HCT116 (cell line): ENCODE measurements at regions not wholly inside any gene's neighbourhood (a gene's known extent, or its start where the extent isn't known, plus 50 kb on each side); places are given as distances from the start of the nearest gene placed in this dataset.

Experiments used
- ATAC-seq: fragments of 200-7000 bp; cut with Tn5 transposase; 2 replicates; pipeline ENCODE4 v1.9.1; 2020; ENCODE audit warnings: mild to moderate bottlenecking, moderate library complexity
- BruUV-seq: library from RNA; stranded (reverse); fragments of 400-500 nt; replicated peaks from 2 replicates; lab custom pipeline; 2021; lab: Mats Ljungman, UMichigan
- CTCF ChIA-PET: fragments of 300-600 bp; sonication (Branson Sonifier 250); formaldehyde crosslinking; loops from one replicate; lab custom pipeline; 2021; ENCODE audit warnings: antibody characterized with exemption; lab: Charles Lee
- POLR2A ChIA-PET: fragments of 300-600, 350-600 bp; sonication (Branson Sonifier 250); formaldehyde crosslinking; loops from one replicate; lab custom pipeline; 2021; ENCODE audit warnings: antibody characterized with exemption; lab: Charles Lee
- RAD21 ChIA-PET, 2 experiments: fragments of 300-600 bp; sonication (Branson Sonifier 250); formaldehyde crosslinking; loops; one replicate each; lab custom pipeline; 2023; ENCODE audit warnings: low total read pairs in 2 of 2; ENCODE audit not compliant: uncharacterized antibody in 2 of 2, unreplicated experiment in 2 of 2, low non-redundant PET in 1 of 2; lab: Charles Lee
- DNase-seq: peaks from one replicate; pipeline ENCODE4 v3.0.0-alpha.2; 2010; ENCODE audit warnings: low read depth, low spot score
- H2AFZ ChIP-seq: fragments of 200-600 bp; shearing (Covaris generic), sonication (generic); 2 replicates; pipeline ENCODE4 v1.6.1; 2017; ENCODE audit warnings: low read depth, mixed run types, mixed read lengths, antibody characterized with exemption, low read length; ENCODE audit not compliant: poor library complexity, severe bottlenecking
- H3K27ac ChIP-seq: 2 replicates; pipeline ENCODE4 v1.5.1; 2012; ENCODE audit warnings: low read depth, low read length
- H3K27me3 ChIP-seq: fragments of 200-600 bp; sonication (generic); 2 replicates; pipeline ENCODE4 v1.6.1; 2016; ENCODE audit warnings: mixed run types, low read length, mixed read lengths; ENCODE audit not compliant: insufficient read depth
- H3K36me3 ChIP-seq, 2 experiments: fragments of 200-500 bp in 1 of 2; fragments of 200-600 bp in 1 of 2; sonication (Bioruptor generic) in 1 of 2; sonication (generic) in 1 of 2; 2 replicates each; pipeline versions ENCODE4 v1.5.1 to v1.6.1; 2014 to 2016; ENCODE audit warnings: low read length in 2 of 2, inconsistent platforms in 1 of 2, mixed read lengths in 1 of 2, mixed run types in 1 of 2; ENCODE audit not compliant: insufficient read depth in 2 of 2, control insufficient read depth in 1 of 2
- H3K4me1 ChIP-seq, 2 experiments: fragments of 200-600 bp in 1 of 2; sonication (generic) in 1 of 2; 2 replicates each; pipeline versions ENCODE4 v1.5.1 to v1.6.1; 2012 to 2017; ENCODE audit warnings: low read length in 2 of 2, inconsistent platforms in 1 of 2, mild to moderate bottlenecking in 1 of 2, mixed read lengths in 1 of 2, mixed run types in 1 of 2, moderate library complexity in 1 of 2; ENCODE audit not compliant: insufficient read depth in 2 of 2, control insufficient read depth in 1 of 2
- H3K4me2 ChIP-seq: fragments of 200-600 bp; sonication (generic); 2 replicates; pipeline ENCODE4 v1.6.1; 2017; ENCODE audit warnings: mixed run types, low read length, mixed read lengths
- H3K4me3 ChIP-seq, 2 experiments: fragments of 200-600 bp in 1 of 2; sonication (generic) in 1 of 2; replicated peaks in 1 of 2; 2 replicates each; pipeline ENCODE4 v1.5.1; 2011 to 2016; ENCODE audit warnings: low read length in 2 of 2, control low read depth in 1 of 2, low read depth in 1 of 2, mild to moderate bottlenecking in 1 of 2, mixed read lengths in 1 of 2, mixed run types in 1 of 2
- H3K79me2 ChIP-seq: fragments of 200-600 bp; sonication (generic); 2 replicates; pipeline ENCODE4 v1.6.1; 2017; ENCODE audit warnings: mild to moderate bottlenecking, mixed run types, low read length, moderate library complexity, mixed read lengths; ENCODE audit not compliant: insufficient read depth
- H3K9ac ChIP-seq: fragments of 200-600 bp; sonication (generic); 2 replicates; pipeline ENCODE4 v1.6.1; 2016; ENCODE audit warnings: low read length, mixed read lengths
- H3K9me2 ChIP-seq: fragments of 200-600 bp; sonication (generic), shearing (Covaris generic); 2 replicates; pipeline ENCODE4 v1.6.1; 2017; ENCODE audit warnings: mixed run types, mild to moderate bottlenecking, moderate library complexity; ENCODE audit not compliant: insufficient read depth
- H3K9me3 ChIP-seq, 2 experiments: fragments of 200-500 bp in 1 of 2; fragments of 200-600 bp in 1 of 2; sonication (Bioruptor generic) in 1 of 2; sonication (generic) in 1 of 2; 2 replicates each; pipeline ENCODE4 v1.6.1; 2014 to 2017; ENCODE audit warnings: low read length in 2 of 2, mixed read lengths in 2 of 2, inconsistent platforms in 1 of 2, low read depth in 1 of 2, mild to moderate bottlenecking in 1 of 2, mixed run types in 1 of 2, moderate library complexity in 1 of 2; ENCODE audit not compliant: control insufficient read depth in 1 of 2, insufficient read depth in 1 of 2
- H4K20me1 ChIP-seq: fragments of 200-600 bp; sonication (generic), shearing (Covaris generic); 2 replicates; pipeline ENCODE4 v1.6.1; 2017; ENCODE audit warnings: mixed run types, mild to moderate bottlenecking, moderate library complexity; ENCODE audit not compliant: insufficient read depth
- EZH2phosphoT487 ChIP-seq: fragments of 200-600 bp; IDR thresholded peaks from 2 replicates; pipeline ENCODE4 v1.6.1; 2018; ENCODE audit warnings: antibody characterized with exemption, borderline replicate concordance
- JUND ChIP-seq: IDR thresholded peaks from 2 replicates; pipeline ENCODE4 v1.6.1; 2012
- RAD21 ChIP-seq: IDR thresholded peaks from 2 replicates; pipeline ENCODE4 v1.6.1; 2012; ENCODE audit warnings: low read depth, mild to moderate bottlenecking
- SIN3A ChIP-seq: IDR thresholded peaks from 2 replicates; pipeline ENCODE4 v1.6.1; 2012; ENCODE audit warnings: low read depth
- ZFX ChIP-seq: fragments of 450-650 bp; IDR thresholded peaks from 2 replicates; pipeline ENCODE4 v1.6.1; 2017
- ZNF274 ChIP-seq: fragments of 200-500 bp; sonication (Bioruptor generic); IDR thresholded peaks from 2 replicates; pipeline ENCODE4 v1.6.1; 2014; ENCODE audit warnings: mild to moderate bottlenecking, low read depth, low read length, inconsistent platforms
- intact Hi-C: fragments of 100-400 bp; cut with micrococcal nuclease; formaldehyde crosslinking; loops from 2 replicates; pipeline ENCODE4 v1.10.0; 2022
- TF ChIP-seq, protein P1 (sequence below), 3 experiments: fragments of 200-600 bp in 1 of 3; sonication (generic) in 1 of 3; IDR thresholded peaks in 2 of 3; conservative IDR thresholded peaks in 1 of 3; 2 replicates each; pipeline ENCODE4 v1.5.1; 2012 to 2017; ENCODE audit warnings: low read depth in 2 of 3, low read length in 2 of 3, antibody characterized with exemption in 1 of 3, borderline replicate concordance in 1 of 3, control low read depth in 1 of 3, mild to moderate bottlenecking in 1 of 3, mixed read lengths in 1 of 3, mixed run types in 1 of 3, moderate library complexity in 1 of 3; ENCODE audit not compliant: insufficient read depth in 1 of 3
- TF ChIP-seq, protein P2 (sequence below): IDR thresholded peaks from 2 replicates; pipeline ENCODE4 v1.6.1; 2012; ENCODE audit warnings: low read depth

DNA sequence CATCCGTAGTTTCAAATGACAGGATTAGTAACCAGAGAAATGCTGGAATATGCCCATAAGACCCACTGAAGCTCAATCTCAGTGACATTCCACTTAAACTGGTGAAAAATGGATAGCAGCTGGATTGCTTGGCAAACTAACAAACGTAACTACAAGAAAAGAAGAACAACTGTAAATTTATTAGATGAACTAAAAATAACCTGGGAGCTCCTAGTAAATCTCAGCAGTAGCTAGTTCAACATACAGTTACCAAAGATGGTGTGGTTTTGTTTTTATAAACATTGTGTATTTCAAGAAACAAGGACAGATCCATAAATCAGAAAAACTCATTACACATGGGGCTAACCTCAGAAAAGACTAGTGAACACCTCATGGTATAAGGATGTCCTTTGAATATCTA, 531.9 kb downstream of the XIRP2 start:
- Histone ChIP-seq H4K20me1 (no peaks in the 10 kb centered on the region), H3K36me3 (no peaks in the 10 kb centered on the region), H3K9ac (no peak overlapping the region)
- no peak for DNase-seq
- CTCF ChIA-PET: no interaction called here
- TF ChIP-seq JUND (no peak), ZFX (no peak), ZNF274 (no peak), RAD21 (no peak), SIN3A (no peak), EZH2phosphoT487 (no peak)
- TF ChIP-seq, protein P1, sequence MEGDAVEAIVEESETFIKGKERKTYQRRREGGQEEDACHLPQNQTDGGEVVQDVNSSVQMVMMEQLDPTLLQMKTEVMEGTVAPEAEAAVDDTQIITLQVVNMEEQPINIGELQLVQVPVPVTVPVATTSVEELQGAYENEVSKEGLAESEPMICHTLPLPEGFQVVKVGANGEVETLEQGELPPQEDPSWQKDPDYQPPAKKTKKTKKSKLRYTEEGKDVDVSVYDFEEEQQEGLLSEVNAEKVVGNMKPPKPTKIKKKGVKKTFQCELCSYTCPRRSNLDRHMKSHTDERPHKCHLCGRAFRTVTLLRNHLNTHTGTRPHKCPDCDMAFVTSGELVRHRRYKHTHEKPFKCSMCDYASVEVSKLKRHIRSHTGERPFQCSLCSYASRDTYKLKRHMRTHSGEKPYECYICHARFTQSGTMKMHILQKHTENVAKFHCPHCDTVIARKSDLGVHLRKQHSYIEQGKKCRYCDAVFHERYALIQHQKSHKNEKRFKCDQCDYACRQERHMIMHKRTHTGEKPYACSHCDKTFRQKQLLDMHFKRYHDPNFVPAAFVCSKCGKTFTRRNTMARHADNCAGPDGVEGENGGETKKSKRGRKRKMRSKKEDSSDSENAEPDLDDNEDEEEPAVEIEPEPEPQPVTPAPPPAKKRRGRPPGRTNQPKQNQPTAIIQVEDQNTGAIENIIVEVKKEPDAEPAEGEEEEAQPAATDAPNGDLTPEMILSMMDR (IDR thresholded peaks at IDR 0.05 in 2 of 3, conservative IDR thresholded peaks at IDR 0.05 in 1 of 3; ENCODE audit: borderline replicate concordance in 1 of 3, insufficient read depth in 1 of 3, low read depth in 2 of 3, low read length in 2 of 3): no peak
- TF ChIP-seq, protein P2, sequence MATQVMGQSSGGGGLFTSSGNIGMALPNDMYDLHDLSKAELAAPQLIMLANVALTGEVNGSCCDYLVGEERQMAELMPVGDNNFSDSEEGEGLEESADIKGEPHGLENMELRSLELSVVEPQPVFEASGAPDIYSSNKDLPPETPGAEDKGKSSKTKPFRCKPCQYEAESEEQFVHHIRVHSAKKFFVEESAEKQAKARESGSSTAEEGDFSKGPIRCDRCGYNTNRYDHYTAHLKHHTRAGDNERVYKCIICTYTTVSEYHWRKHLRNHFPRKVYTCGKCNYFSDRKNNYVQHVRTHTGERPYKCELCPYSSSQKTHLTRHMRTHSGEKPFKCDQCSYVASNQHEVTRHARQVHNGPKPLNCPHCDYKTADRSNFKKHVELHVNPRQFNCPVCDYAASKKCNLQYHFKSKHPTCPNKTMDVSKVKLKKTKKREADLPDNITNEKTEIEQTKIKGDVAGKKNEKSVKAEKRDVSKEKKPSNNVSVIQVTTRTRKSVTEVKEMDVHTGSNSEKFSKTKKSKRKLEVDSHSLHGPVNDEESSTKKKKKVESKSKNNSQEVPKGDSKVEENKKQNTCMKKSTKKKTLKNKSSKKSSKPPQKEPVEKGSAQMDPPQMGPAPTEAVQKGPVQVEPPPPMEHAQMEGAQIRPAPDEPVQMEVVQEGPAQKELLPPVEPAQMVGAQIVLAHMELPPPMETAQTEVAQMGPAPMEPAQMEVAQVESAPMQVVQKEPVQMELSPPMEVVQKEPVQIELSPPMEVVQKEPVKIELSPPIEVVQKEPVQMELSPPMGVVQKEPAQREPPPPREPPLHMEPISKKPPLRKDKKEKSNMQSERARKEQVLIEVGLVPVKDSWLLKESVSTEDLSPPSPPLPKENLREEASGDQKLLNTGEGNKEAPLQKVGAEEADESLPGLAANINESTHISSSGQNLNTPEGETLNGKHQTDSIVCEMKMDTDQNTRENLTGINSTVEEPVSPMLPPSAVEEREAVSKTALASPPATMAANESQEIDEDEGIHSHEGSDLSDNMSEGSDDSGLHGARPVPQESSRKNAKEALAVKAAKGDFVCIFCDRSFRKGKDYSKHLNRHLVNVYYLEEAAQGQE: no peak
- TF ChIP-seq, all 23 proteins: peak for 0
- Histone ChIP-seq H2AFZ (no peak overlapping the region), H3K9me3 (no peaks in the 10 kb centered on the region), H3K9me2 (no peaks in the 10 kb centered on the region), H3K79me2 (no peaks in the 10 kb centered on the region), H3K4me2 (no peak overlapping the region), H3K27me3 (0 out of 2 replicates have a peak, but pooled peaks cover 8% of the 10 kb centered on the region), H3K27ac (no peak overlapping the region), H3K4me1 (no peaks in the 10 kb centered on the region), H3K4me3 (no peak overlapping the region)
- POLR2A ChIA-PET: no interaction called here
- ATAC-seq: no peak
- RAD21 ChIA-PET: no interaction called here
- intact Hi-C loops: no loop called here
- no TSS peak for BruUV-seq
